ENCODE measurements at regions not wholly inside any gene's neighbourhood (a gene's known extent, or its start where the extent isn't known, plus 50 kb on each side); places are given as distances from the start of the nearest gene placed in this dataset.

DNA sequence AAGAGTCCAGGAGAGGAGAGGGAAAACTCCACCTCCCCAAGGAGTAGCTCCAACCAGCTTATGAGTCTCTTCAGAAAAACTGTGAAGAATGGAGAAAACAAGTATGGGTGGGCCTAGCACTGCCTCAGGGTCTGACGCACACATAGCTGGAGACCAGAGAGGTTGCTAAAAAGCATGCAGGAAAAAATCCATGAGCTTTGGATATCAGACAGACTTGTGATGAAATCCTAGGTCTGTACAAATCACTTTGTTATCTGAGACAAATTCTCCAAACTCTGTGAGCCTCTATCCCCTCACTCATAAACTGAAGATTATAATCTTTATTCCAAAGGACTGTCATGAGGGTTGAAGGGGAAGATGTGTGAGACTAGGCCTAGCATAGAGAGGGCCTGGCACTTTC is 141.5 kb upstream of the FGGY start:
- TF ChIP-seq, protein P1, sequence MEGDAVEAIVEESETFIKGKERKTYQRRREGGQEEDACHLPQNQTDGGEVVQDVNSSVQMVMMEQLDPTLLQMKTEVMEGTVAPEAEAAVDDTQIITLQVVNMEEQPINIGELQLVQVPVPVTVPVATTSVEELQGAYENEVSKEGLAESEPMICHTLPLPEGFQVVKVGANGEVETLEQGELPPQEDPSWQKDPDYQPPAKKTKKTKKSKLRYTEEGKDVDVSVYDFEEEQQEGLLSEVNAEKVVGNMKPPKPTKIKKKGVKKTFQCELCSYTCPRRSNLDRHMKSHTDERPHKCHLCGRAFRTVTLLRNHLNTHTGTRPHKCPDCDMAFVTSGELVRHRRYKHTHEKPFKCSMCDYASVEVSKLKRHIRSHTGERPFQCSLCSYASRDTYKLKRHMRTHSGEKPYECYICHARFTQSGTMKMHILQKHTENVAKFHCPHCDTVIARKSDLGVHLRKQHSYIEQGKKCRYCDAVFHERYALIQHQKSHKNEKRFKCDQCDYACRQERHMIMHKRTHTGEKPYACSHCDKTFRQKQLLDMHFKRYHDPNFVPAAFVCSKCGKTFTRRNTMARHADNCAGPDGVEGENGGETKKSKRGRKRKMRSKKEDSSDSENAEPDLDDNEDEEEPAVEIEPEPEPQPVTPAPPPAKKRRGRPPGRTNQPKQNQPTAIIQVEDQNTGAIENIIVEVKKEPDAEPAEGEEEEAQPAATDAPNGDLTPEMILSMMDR (IDR thresholded peaks at IDR 0.05): no peak
- TF ChIP-seq POLR2A (IDR thresholded peaks at IDR 0.05) (no peak), POLR2AphosphoS5 (IDR thresholded peaks at IDR 0.05) (no peak), EP300 (IDR thresholded peaks at IDR 0.05) (no peak)
